Common myeloid progenitor, CD34-positive (primary cell): ENCODE measurements at regions not wholly inside any gene's neighbourhood (a gene's known extent, or its start where the extent isn't known, plus 50 kb on each side); places are given as distances from the start of the nearest gene placed in this dataset.

Source experiments
- CTCF ChIA-PET: fragments of 350-600 bp; sonication (Branson Sonifier 250); formaldehyde crosslinking; loops from one replicate; lab custom pipeline; 2021; ENCODE audit warnings: antibody characterized with exemption; lab: Charles Lee
- POLR2A ChIA-PET: fragments of 350-600 bp; sonication (Branson Sonifier 250); formaldehyde crosslinking; loops from one replicate; lab custom pipeline; 2021; ENCODE audit warnings: antibody characterized with exemption; lab: Charles Lee
- DNase-seq, 3 donors: peaks; one replicate each; pipeline versions ENCODE4 v3.0.0 to v3.0.0-alpha.2; 2013
- H3K27ac ChIP-seq, 2 experiments: 1 replicate in 1 of 2; 2 replicates in 1 of 2; pipeline ENCODE4 v1.7.0; 2013; ENCODE audit warnings: inconsistent platforms in 2 of 2, low read length in 2 of 2, mild to moderate bottlenecking in 2 of 2, low read depth in 1 of 2, moderate library complexity in 1 of 2; ENCODE audit not compliant: severe bottlenecking in 2 of 2, insufficient read depth in 1 of 2, poor library complexity in 1 of 2
- H3K27me3 ChIP-seq, 5 experiments: replicated peaks in 2 of 5; 1 replicate in 3 of 5; 2 replicates in 2 of 5; pipeline versions ENCODE4 v1.6.1 to v1.7.0; 2013; ENCODE audit warnings: low read length in 4 of 5, mild to moderate bottlenecking in 2 of 5, moderate library complexity in 2 of 5, inconsistent platforms in 1 of 5; ENCODE audit not compliant: insufficient read depth in 5 of 5, control insufficient read depth in 4 of 5
- H3K36me3 ChIP-seq, 4 experiments: 1 replicate in 2 of 4; 2 replicates in 2 of 4; pipeline versions ENCODE4 v1.6.1 to v1.7.0; 2013; ENCODE audit warnings: low read length in 3 of 4, control low read depth in 1 of 4, mild to moderate bottlenecking in 1 of 4; ENCODE audit not compliant: control insufficient read depth in 4 of 4, insufficient read depth in 4 of 4
- H3K4me1 ChIP-seq, 4 experiments: 1 replicate in 3 of 4; 2 replicates in 1 of 4; pipeline versions ENCODE4 v1.6.1 to v1.7.1; 2013; ENCODE audit warnings: low read length in 3 of 4, mild to moderate bottlenecking in 3 of 4, control low read depth in 1 of 4, inconsistent platforms in 1 of 4, moderate library complexity in 1 of 4; ENCODE audit not compliant: control insufficient read depth in 4 of 4, insufficient read depth in 4 of 4; ENCODE audit errors: control extremely low read depth in 1 of 4
- H3K4me3 ChIP-seq, 7 experiments: 1 replicate in 4 of 7; 2 replicates in 3 of 7; pipeline versions ENCODE4 v1.5.1 to v1.7.0; 2013; ENCODE audit warnings: mild to moderate bottlenecking in 7 of 7, low read length in 6 of 7, moderate library complexity in 6 of 7, inconsistent platforms in 2 of 7, low read depth in 2 of 7, control low read depth in 1 of 7; ENCODE audit not compliant: insufficient read depth in 4 of 7, control insufficient read depth in 1 of 7; ENCODE audit errors: extremely low read depth in 1 of 7
- H3K9me3 ChIP-seq, 5 experiments: 1 replicate in 4 of 5; 2 replicates in 1 of 5; pipeline versions ENCODE4 v1.6.1 to v1.7.1; 2013; ENCODE audit warnings: low read length in 4 of 5, mild to moderate bottlenecking in 2 of 5, inconsistent platforms in 1 of 5, low read depth in 1 of 5, moderate library complexity in 1 of 5; ENCODE audit not compliant: control insufficient read depth in 4 of 5, insufficient read depth in 2 of 5; ENCODE audit errors: control extremely low read depth in 1 of 5
- WGBS: methylation state at CpG from one replicate; pipeline ENCODE4 v1.1.5; 2013; ENCODE audit not compliant: insufficient coverage; 5-methylcytosine and 5-hydroxymethylcytosine counted together

DNA sequence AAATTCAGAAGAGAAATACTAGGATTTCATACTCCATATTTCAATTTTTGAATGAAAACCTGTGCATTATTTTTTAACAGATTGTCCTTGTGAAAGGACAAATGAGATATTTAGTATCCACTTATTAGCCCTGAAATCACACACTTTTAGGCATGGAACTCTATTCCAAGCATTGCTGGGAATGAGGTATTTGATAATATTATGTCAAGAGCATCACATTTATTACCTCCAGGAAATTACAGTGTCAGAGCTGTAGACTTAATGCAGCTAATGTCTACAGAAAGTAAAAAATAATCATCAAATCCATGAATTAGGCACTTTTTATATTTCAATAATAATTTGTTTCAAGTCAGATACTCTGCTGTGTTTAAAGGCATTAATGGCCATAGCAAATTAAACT lies 753.8 kb downstream of the REEP3 start:
- ChIA-PET CTCF (no interaction called here), POLR2A (no interaction called here)
- H3K4me1 ChIP-seq: no peaks in the 10 kb centered on the region
- no peak overlapping the region for H3K4me3 ChIP-seq
- peaks cover 0 to 3% (median 0%) of the 10 kb centered on the region in 5 experiments for H3K27me3 ChIP-seq
- H3K9me3 ChIP-seq: no peaks in the 10 kb centered on the region
- no peak overlapping the region for H3K27ac ChIP-seq
- H3K36me3 ChIP-seq: no peaks in the 10 kb centered on the region
- no peak for DNase-seq

GRCh38 chr10:64275774-64276173 lies 754.6 kb downstream of the REEP3 start:
- 95% methylated on average over 2 of the region's 2 CpGs for WGBS
- no peak for DNase-seq
- Histone ChIP-seq H3K27me3 (peaks cover 0 to 3% (median 0%) of the 10 kb centered on the region in 5 experiments), H3K4me1 (no peaks in the 10 kb centered on the region), H3K4me3 (no peak overlapping the region), H3K27ac (no peak overlapping the region), H3K36me3 (no peaks in the 10 kb centered on the region), H3K9me3 (no peaks in the 10 kb centered on the region)
- POLR2A ChIA-PET: no interaction called here
- CTCF ChIA-PET: no interaction called here

GRCh38 chr10:64277536-64277935 lies 756.3 kb downstream of the REEP3 start:
- no peak for DNase-seq
- CTCF ChIA-PET: no interaction called here

GRCh38 chr10:64283621-64284020 lies 762.4 kb downstream of the REEP3 start:
- H3K27ac ChIP-seq: no peak overlapping the region
- no peaks in the 10 kb centered on the region for H3K9me3 ChIP-seq
- no peaks in the 10 kb centered on the region for H3K36me3 ChIP-seq
- H3K27me3 ChIP-seq: no peaks in the 10 kb centered on the region
- ChIA-PET POLR2A (no interaction called here), CTCF (no interaction called here)
- H3K4me3 ChIP-seq: no peak overlapping the region
- DNase-seq: no peak
- H3K4me1 ChIP-seq: no peaks in the 10 kb centered on the region
- 90% methylated on average over 3 of the region's 3 CpGs for WGBS

More at GRCh38 chr10:64277536-64277935, 756.3 kb downstream of the REEP3 start:
- POLR2A ChIA-PET: no interaction called here
- Histone ChIP-seq H3K9me3 (no peaks in the 10 kb centered on the region), H3K27ac (no peak overlapping the region), H3K4me1 (no peaks in the 10 kb centered on the region), H3K36me3 (no peaks in the 10 kb centered on the region), H3K27me3 (no peaks in the 10 kb centered on the region), H3K4me3 (no peak overlapping the region)
- 68% methylated on average over 2 of the region's 3 CpGs for WGBS

DNA sequence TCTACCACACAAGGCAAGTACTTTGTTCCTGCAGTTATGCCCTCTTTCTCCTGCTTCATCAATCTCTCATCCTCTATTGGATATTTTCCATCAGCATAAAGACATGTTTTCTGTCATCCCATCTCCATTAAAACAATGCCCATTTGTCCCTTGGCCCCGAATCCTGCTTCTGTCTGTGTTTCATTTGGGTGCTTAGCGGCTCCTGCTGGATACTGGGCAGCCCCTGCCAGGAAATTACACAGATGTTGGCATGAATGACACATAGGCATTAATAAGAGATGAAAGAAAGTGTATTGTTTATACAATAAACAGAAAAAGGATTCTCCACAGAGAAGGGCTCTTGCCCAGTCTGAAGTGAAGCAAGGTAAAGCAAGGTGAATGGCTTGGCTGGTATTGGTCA lies 765.3 kb downstream of the REEP3 start:
- WGBS: no CpG with 5 or more reads among the region's 2 CpGs
- no peak for DNase-seq
- no peak overlapping the region for H3K4me3 ChIP-seq
- no peaks in the 10 kb centered on the region for H3K27me3 ChIP-seq
- ChIA-PET CTCF (no interaction called here), POLR2A (no interaction called here)
- no peaks in the 10 kb centered on the region for H3K9me3 ChIP-seq
- H3K4me1 ChIP-seq: no peaks in the 10 kb centered on the region
- no peak overlapping the region for H3K27ac ChIP-seq
- no peaks in the 10 kb centered on the region for H3K36me3 ChIP-seq

- H3K4me3 ChIP-seq: no peak overlapping the region
- POLR2A ChIA-PET: no interaction called here
- 71% methylated on average over 1 of the region's 1 CpG for WGBS
- CTCF ChIA-PET: no interaction called here
- H3K4me1 ChIP-seq: no peaks in the 10 kb centered on the region
- H3K27me3 ChIP-seq: no peaks in the 10 kb centered on the region
- DNase-seq: no peak
- H3K36me3 ChIP-seq: no peaks in the 10 kb centered on the region
- H3K27ac ChIP-seq: no peak overlapping the region
- H3K9me3 ChIP-seq: no peaks in the 10 kb centered on the region
These were observed 767.2 kb downstream of the REEP3 start for GRCh38 chr10:64288404-64288803.

- no peaks in the 10 kb centered on the region for H3K36me3 ChIP-seq
- no peak overlapping the region for H3K27ac ChIP-seq
- no peaks in the 10 kb centered on the region for H3K27me3 ChIP-seq
- POLR2A ChIA-PET: no interaction called here
- WGBS: no CpG with 5 or more reads among the region's 1 CpG
- H3K4me1 ChIP-seq: no peaks in the 10 kb centered on the region
- CTCF ChIA-PET: interaction anchor here (0.5 kb wide), 1 partner anchor 55 kb away, joined by 3 read pairs; no protein-coding TSS in a partner anchor
- H3K9me3 ChIP-seq: no peaks in the 10 kb centered on the region
- no peak for DNase-seq
- H3K4me3 ChIP-seq: no peak overlapping the region
These were observed 782.4 kb downstream of the REEP3 start for GRCh38 chr10:64303566-64303965.
